Endothelial cell of umbilical vein (primary cell): ENCODE measurements at regions not wholly inside any gene's neighbourhood (a gene's known extent, or its start where the extent isn't known, plus 50 kb on each side); places are given as distances from the start of the nearest gene placed in this dataset.

ENCODE experiments used
- BruUV-seq: library from RNA; stranded (reverse); fragments of 400-500 nt; replicated peaks from 2 replicates; lab custom pipeline; 2021; lab: Mats Ljungman, UMichigan
- CTCF ChIA-PET: fragments of 300-600, 350-600 bp; sonication (Branson Sonifier 250); formaldehyde crosslinking; loops from one replicate; lab custom pipeline; 2021; ENCODE audit warnings: antibody characterized with exemption, inconsistent platforms; lab: Charles Lee
- POLR2A ChIA-PET: fragments of 300-600, 350-600 bp; sonication (Branson Sonifier 250); formaldehyde crosslinking; loops from one replicate; lab custom pipeline; 2021; ENCODE audit warnings: antibody characterized with exemption, inconsistent platforms; lab: Charles Lee
- DNase-seq: peaks from one replicate; pipeline ENCODE4 v3.0.0-alpha.2; 2011; ENCODE audit warnings: low read depth, low spot score
- FAIRE-seq: peaks from 2 replicates; lab custom pipeline; 2011; peaks lifted over from hg19 to GRCh38; lab: Jason Lieb, UNC
- H2AFZ ChIP-seq: 2 replicates; pipeline ENCODE4 v1.6.0; 2012; ENCODE audit warnings: low read depth, low read length, control low read depth, inconsistent platforms
- H3K27ac ChIP-seq: 2 replicates; pipeline ENCODE4 v1.5.1; 2011; ENCODE audit warnings: low read depth, mild to moderate bottlenecking, control low read depth, low read length, moderate library complexity; ENCODE audit not compliant: insufficient read depth
- H3K27me3 ChIP-seq, 2 experiments: 2 replicates each; pipeline versions ENCODE4 v1.6.0 to v1.6.1; 2011; ENCODE audit warnings: low read length in 2 of 2, mixed read lengths in 1 of 2; ENCODE audit not compliant: control insufficient read depth in 2 of 2, insufficient read depth in 2 of 2
- H3K36me3 ChIP-seq, 2 experiments: 2 replicates in 1 of 2; 3 replicates in 1 of 2; pipeline ENCODE4 v1.5.1; 2011; ENCODE audit warnings: low read length in 2 of 2, mild to moderate bottlenecking in 1 of 2, moderate library complexity in 1 of 2; ENCODE audit not compliant: control insufficient read depth in 2 of 2, insufficient read depth in 2 of 2; ENCODE audit errors: extremely low read depth in 1 of 2
- H3K4me1 ChIP-seq: 3 replicates; pipeline ENCODE4 v1.5.1; 2011; ENCODE audit warnings: mild to moderate bottlenecking, low read length; ENCODE audit not compliant: control insufficient read depth, insufficient read depth; ENCODE audit errors: extremely low read depth
- H3K4me2 ChIP-seq: 2 replicates; pipeline ENCODE4 v1.6.1; 2011; ENCODE audit warnings: low read length, control low read depth, mixed read lengths; ENCODE audit not compliant: insufficient read depth
- H3K4me3 ChIP-seq, 3 experiments: fragments of 200-600 bp in 1 of 3; sonication (generic), shearing (Covaris generic) in 1 of 3; replicated peaks in 1 of 3; 2 replicates each; pipeline ENCODE4 v1.5.1; 2011 to 2016; ENCODE audit warnings: control low read depth in 3 of 3, low read length in 3 of 3, mild to moderate bottlenecking in 2 of 3, inconsistent platforms in 1 of 3, low read depth in 1 of 3, moderate library complexity in 1 of 3; ENCODE audit not compliant: insufficient read depth in 1 of 3
- H3K79me2 ChIP-seq: 2 replicates; pipeline ENCODE4 v1.6.0; 2012; ENCODE audit warnings: low read length, inconsistent platforms; ENCODE audit not compliant: control insufficient read depth, insufficient read depth
- H3K9ac ChIP-seq: replicated peaks from 2 replicates; pipeline ENCODE3; 2011; ENCODE audit warnings: low read length, control low read depth; ENCODE audit not compliant: insufficient read depth; ENCODE audit errors: extremely low read depth
- H3K9me1 ChIP-seq: replicated peaks from 3 replicates; pipeline ENCODE4 v1.6.0; 2011; ENCODE audit warnings: mild to moderate bottlenecking, low read length; ENCODE audit not compliant: control insufficient read depth, insufficient read depth; ENCODE audit errors: extremely low read depth
- H3K9me3 ChIP-seq: replicated peaks from 2 replicates; pipeline ENCODE4 v1.5.1; 2012; ENCODE audit warnings: low read length, inconsistent platforms; ENCODE audit not compliant: control insufficient read depth, insufficient read depth
- H4K20me1 ChIP-seq: replicated peaks from 2 replicates; pipeline ENCODE3; 2011; ENCODE audit warnings: mild to moderate bottlenecking, low read length; ENCODE audit not compliant: control insufficient read depth, insufficient read depth; ENCODE audit errors: extremely low read depth
- CTCF ChIP-seq, 2 donors: IDR thresholded peaks; 1 replicate in 1 of 2; 2 replicates in 1 of 2; pipeline ENCODE4 v1.5.1; 2011; ENCODE audit warnings: low read length in 2 of 2, mild to moderate bottlenecking in 2 of 2, moderate library complexity in 2 of 2, control low read depth in 1 of 2, inconsistent platforms in 1 of 2, low read depth in 1 of 2; ENCODE audit not compliant: insufficient read depth in 1 of 2; ENCODE audit errors: extremely low read depth in 1 of 2
- EZH2 ChIP-seq: IDR thresholded peaks from 2 replicates; pipeline ENCODE4 v1.6.1; 2012; ENCODE audit warnings: borderline replicate concordance, low read depth, mild to moderate bottlenecking, moderate library complexity, low read length, inconsistent platforms; ENCODE audit not compliant: severe bottlenecking
- FOS ChIP-seq: IDR thresholded peaks from 2 replicates; pipeline ENCODE4 v1.6.1; 2011; ENCODE audit warnings: mild to moderate bottlenecking, low read length, moderate library complexity, borderline replicate concordance; ENCODE audit not compliant: insufficient read depth
- GATA2 ChIP-seq: IDR thresholded peaks from 2 replicates; pipeline ENCODE4 v1.7.0; 2011; ENCODE audit warnings: low read depth, mild to moderate bottlenecking, moderate library complexity, mixed read lengths, low read length; ENCODE audit not compliant: insufficient read length, insufficient read depth
- JUN ChIP-seq: IDR thresholded peaks from 2 replicates; pipeline ENCODE4 v1.6.1; 2011; ENCODE audit warnings: borderline replicate concordance, low read depth; ENCODE audit not compliant: insufficient read length, insufficient read depth
- MAX ChIP-seq: IDR thresholded peaks from 2 replicates; pipeline ENCODE4 v1.6.1; 2011; ENCODE audit not compliant: insufficient read depth, insufficient read length
- MYC ChIP-seq: IDR thresholded peaks from one replicate; pipeline ENCODE4 v1.6.1; 2011; ENCODE audit warnings: mild to moderate bottlenecking, low read depth, low read length
- POLR2A ChIP-seq: IDR thresholded peaks from 2 replicates; pipeline ENCODE4 v1.6.1; 2012; ENCODE audit warnings: low read depth, mild to moderate bottlenecking, control low read depth, low read length
- POLR2AphosphoS5 ChIP-seq: IDR thresholded peaks from 2 replicates; pipeline ENCODE4 v1.6.1; 2012; ENCODE audit warnings: low read depth, mild to moderate bottlenecking, control low read depth, low read length, moderate library complexity; ENCODE audit not compliant: insufficient read depth
- dilution Hi-C: fragments of 300-500 bp; cut with MboI; formaldehyde crosslinking; loops from one replicate; pipeline ENCODE4 v1.15.0; 2019; ENCODE audit warnings: low sequenced_read_pairs; ENCODE audit not compliant: extremely low pct_ligation_motif_present
- intact Hi-C: fragments of 100-400 bp; cut with micrococcal nuclease; formaldehyde crosslinking; loops from one replicate; pipeline ENCODE4 v1.10.0; 2022

GRCh38 chr2:23280401-23280800, 104.6 kb upstream of the KLHL29 start:
- Histone ChIP-seq H3K27ac (no peak overlapping the region), H3K79me2 (no peaks in the 10 kb centered on the region), H3K9me3 (no peaks in the 10 kb centered on the region), H3K36me3 (no peaks in the 10 kb centered on the region), H3K9ac (no peak overlapping the region), H2AFZ (no peak overlapping the region), H3K4me1 (no peaks in the 10 kb centered on the region), H3K4me2 (no peak overlapping the region), H3K9me1 (no peaks in the 10 kb centered on the region), H4K20me1 (no peaks in the 10 kb centered on the region), H3K4me3 (no peak overlapping the region), H3K27me3 (no peaks in the 10 kb centered on the region)
- CTCF ChIA-PET: no interaction called here
- DNase-seq (no peak), FAIRE-seq (no peak)
- TF ChIP-seq POLR2AphosphoS5 (no peak), JUN (no peak), CTCF (IDR thresholded peaks at IDR 0.05; ENCODE audit: extremely low read depth in 1 of 2, insufficient read depth in 1 of 2, low read depth in 1 of 2, low read length in 2 of 2) (no peak), FOS (no peak)
- POLR2A ChIA-PET: no interaction called here
- dilution Hi-C loops (no loop called here), intact Hi-C loops (no loop called here)
- BruUV-seq: no TSS peak

DNA sequence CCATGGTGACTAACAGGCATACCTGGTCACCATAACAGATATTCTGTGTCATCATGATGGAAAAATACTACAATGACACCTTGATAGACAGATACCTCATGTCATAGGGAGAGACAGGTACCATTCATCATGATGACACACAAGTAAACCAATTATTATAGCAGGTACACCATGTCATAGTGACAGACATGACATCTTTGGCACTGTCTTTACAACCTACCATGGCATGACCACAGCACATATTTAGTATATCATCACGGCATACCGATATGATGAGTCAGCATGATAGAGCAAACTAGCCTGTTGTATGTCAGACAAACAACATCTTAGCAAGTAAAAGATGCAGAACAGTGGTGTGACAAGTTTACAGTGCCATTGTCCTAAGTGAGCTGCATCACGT, 101.3 kb upstream of the KLHL29 start:
- no peak overlapping the region for H3K9ac ChIP-seq
- H3K4me3 ChIP-seq: no peak overlapping the region
- no peak overlapping the region for H3K27ac ChIP-seq
- CTCF ChIA-PET: no interaction called here
- H3K36me3 ChIP-seq: no peaks in the 10 kb centered on the region
- intact Hi-C loops: no loop called here
- no peak overlapping the region for H3K4me2 ChIP-seq
- H3K79me2 ChIP-seq: no peaks in the 10 kb centered on the region
- no peaks in the 10 kb centered on the region for H3K4me1 ChIP-seq
- TF ChIP-seq FOS (no peak), GATA2 (no peak), MYC (no peak), MAX (no peak), POLR2AphosphoS5 (no peak), POLR2A (no peak), JUN (no peak), EZH2 (no peak), CTCF (IDR thresholded peaks at IDR 0.05; ENCODE audit: extremely low read depth in 1 of 2, insufficient read depth in 1 of 2, low read depth in 1 of 2, low read length in 2 of 2) (no peak)
- no peak overlapping the region for H2AFZ ChIP-seq
- POLR2A ChIA-PET: no interaction called here
- dilution Hi-C loops: no loop called here
- no peaks in the 10 kb centered on the region for H4K20me1 ChIP-seq
- no peak for DNase-seq
- no peaks in the 10 kb centered on the region for H3K27me3 ChIP-seq
- no peak for FAIRE-seq
- no peaks in the 10 kb centered on the region for H3K9me1 ChIP-seq
- no peaks in the 10 kb centered on the region for H3K9me3 ChIP-seq
- no TSS peak for BruUV-seq
